Fibroblast of upper back skin (primary cell): ENCODE measurements at regions not wholly inside any gene's neighbourhood (a gene's known extent, or its start where the extent isn't known, plus 50 kb on each side); places are given as distances from the start of the nearest gene placed in this dataset.
"Not testable (repeated sequence)": the region's sequence is repeated elsewhere in the genome, so short reads cannot be mapped to it uniquely, and the experiment has no call there.

Source experiments
- DNase-seq: peaks from one replicate; pipeline ENCODE4 v3.0.0-alpha.2; 2013

GRCh38 chr13:79642596-79642995 is 161.6 kb downstream of the NDFIP2 start:
- no peak for DNase-seq

GRCh38 chr13:79637133-79637763 is 156.3 kb downstream of the NDFIP2 start:
- no peak for DNase-seq

- DNase-seq, result peak; percentile 48
Measured at GRCh38 chr13:79631051-79631659, 150.2 kb downstream of the NDFIP2 start.

GRCh38 chr13:79628463-79628862 is 147.5 kb downstream of the NDFIP2 start:
- no peak for DNase-seq

- no peak for DNase-seq
Measured at GRCh38 chr13:79626924-79627323, 146.0 kb downstream of the NDFIP2 start.

GRCh38 chr13:79625517-79625916 is 144.6 kb downstream of the NDFIP2 start:
- DNase-seq, result no peak

GRCh38 chr13:79621902-79622301 is 140.9 kb downstream of the NDFIP2 start:
- DNase-seq, result no peak

- no peak for DNase-seq
Measured at GRCh38 chr13:79621449-79621848, 140.5 kb downstream of the NDFIP2 start.

GRCh38 chr13:79614250-79614918 is 133.4 kb downstream of the NDFIP2 start:
- no peak for DNase-seq

- no peak for DNase-seq
Measured at GRCh38 chr13:79612604-79613003, 131.6 kb downstream of the NDFIP2 start.

GRCh38 chr13:79607895-79608294 is 126.9 kb downstream of the NDFIP2 start:
- not testable (repeated sequence) for DNase-seq
